ENCODE measurements at regions not wholly inside any gene's neighbourhood (a gene's known extent, or its start where the extent isn't known, plus 50 kb on each side); places are given as distances from the start of the nearest gene placed in this dataset.

DNA sequence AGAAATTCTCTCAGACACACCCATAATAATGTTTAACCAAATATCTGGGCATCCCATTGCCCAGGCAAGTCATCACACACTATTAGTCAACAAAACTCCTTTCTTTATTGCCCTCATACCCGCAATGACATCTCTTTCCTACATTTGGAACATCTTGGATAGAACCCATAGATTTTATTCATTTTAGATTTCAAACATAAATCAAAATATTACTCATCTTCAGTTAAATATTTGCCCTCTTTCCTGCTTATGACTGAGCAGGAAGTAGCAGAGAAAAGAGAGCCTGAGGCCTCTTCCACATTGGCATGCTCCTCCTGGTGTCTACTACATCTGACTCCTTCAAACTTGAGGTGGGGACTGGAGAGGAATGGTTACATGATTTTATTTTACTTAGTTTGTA, 592.0 kb downstream of the CHSY3 start:
- TF ChIP-seq, protein P1, sequence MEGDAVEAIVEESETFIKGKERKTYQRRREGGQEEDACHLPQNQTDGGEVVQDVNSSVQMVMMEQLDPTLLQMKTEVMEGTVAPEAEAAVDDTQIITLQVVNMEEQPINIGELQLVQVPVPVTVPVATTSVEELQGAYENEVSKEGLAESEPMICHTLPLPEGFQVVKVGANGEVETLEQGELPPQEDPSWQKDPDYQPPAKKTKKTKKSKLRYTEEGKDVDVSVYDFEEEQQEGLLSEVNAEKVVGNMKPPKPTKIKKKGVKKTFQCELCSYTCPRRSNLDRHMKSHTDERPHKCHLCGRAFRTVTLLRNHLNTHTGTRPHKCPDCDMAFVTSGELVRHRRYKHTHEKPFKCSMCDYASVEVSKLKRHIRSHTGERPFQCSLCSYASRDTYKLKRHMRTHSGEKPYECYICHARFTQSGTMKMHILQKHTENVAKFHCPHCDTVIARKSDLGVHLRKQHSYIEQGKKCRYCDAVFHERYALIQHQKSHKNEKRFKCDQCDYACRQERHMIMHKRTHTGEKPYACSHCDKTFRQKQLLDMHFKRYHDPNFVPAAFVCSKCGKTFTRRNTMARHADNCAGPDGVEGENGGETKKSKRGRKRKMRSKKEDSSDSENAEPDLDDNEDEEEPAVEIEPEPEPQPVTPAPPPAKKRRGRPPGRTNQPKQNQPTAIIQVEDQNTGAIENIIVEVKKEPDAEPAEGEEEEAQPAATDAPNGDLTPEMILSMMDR (IDR thresholded peaks at IDR 0.05): no peak
- TF ChIP-seq, protein P2, sequence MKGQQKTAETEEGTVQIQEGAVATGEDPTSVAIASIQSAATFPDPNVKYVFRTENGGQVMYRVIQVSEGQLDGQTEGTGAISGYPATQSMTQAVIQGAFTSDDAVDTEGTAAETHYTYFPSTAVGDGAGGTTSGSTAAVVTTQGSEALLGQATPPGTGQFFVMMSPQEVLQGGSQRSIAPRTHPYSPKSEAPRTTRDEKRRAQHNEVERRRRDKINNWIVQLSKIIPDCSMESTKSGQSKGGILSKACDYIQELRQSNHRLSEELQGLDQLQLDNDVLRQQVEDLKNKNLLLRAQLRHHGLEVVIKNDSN (IDR thresholded peaks at IDR 0.05; ENCODE audit: borderline replicate concordance, low read depth): no peak
- no peak for TF ChIP-seq EP300 (IDR thresholded peaks at IDR 0.05; ENCODE audit: borderline replicate concordance in 1 of 2, low read depth in 1 of 2, low read length in 1 of 2)
- TF ChIP-seq JUND (IDR thresholded peaks at IDR 0.05): no peak
